ENCODE measurements at regions not wholly inside any gene's neighbourhood (a gene's known extent, or its start where the extent isn't known, plus 50 kb on each side); places are given as distances from the start of the nearest gene placed in this dataset.

DNA sequence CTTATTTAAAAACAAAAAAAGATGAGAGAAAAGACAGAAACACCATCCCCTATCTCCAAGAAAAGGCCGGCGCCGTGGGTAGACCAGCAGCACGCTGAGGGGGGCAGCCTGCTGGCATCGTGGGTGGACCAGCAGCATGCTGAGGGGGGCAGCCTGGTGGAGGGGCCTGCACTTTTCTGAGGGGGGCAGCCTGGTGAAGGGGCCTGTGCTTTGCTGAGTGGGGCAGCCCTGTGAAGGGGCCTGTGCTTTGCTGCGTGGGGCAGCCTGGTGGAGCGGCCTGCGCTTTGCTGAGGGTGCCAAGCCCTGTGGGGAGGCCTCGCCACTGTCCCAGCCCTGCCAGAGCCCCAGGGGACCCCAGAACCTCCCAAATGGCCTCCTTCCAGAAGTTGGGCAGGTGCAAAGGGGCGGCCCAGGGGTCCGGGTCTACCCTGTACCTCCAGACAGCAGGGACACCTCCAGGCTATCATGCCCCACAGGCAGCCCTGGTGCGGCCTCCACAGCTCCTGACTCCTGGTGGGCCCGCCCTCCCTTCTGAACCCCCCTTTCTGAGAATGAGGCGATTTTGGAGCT is 1185.7 kb downstream of the BRD1 start (continued):
- TF ChIP-seq, protein P1, sequence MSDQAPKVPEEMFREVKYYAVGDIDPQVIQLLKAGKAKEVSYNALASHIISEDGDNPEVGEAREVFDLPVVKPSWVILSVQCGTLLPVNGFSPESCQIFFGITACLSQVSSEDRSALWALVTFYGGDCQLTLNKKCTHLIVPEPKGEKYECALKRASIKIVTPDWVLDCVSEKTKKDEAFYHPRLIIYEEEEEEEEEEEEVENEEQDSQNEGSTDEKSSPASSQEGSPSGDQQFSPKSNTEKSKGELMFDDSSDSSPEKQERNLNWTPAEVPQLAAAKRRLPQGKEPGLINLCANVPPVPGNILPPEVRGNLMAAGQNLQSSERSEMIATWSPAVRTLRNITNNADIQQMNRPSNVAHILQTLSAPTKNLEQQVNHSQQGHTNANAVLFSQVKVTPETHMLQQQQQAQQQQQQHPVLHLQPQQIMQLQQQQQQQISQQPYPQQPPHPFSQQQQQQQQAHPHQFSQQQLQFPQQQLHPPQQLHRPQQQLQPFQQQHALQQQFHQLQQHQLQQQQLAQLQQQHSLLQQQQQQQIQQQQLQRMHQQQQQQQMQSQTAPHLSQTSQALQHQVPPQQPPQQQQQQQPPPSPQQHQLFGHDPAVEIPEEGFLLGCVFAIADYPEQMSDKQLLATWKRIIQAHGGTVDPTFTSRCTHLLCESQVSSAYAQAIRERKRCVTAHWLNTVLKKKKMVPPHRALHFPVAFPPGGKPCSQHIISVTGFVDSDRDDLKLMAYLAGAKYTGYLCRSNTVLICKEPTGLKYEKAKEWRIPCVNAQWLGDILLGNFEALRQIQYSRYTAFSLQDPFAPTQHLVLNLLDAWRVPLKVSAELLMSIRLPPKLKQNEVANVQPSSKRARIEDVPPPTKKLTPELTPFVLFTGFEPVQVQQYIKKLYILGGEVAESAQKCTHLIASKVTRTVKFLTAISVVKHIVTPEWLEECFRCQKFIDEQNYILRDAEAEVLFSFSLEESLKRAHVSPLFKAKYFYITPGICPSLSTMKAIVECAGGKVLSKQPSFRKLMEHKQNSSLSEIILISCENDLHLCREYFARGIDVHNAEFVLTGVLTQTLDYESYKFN (CRISPR knock-in tag; conservative IDR thresholded peaks at IDR 0.05) = no peak

DNA sequence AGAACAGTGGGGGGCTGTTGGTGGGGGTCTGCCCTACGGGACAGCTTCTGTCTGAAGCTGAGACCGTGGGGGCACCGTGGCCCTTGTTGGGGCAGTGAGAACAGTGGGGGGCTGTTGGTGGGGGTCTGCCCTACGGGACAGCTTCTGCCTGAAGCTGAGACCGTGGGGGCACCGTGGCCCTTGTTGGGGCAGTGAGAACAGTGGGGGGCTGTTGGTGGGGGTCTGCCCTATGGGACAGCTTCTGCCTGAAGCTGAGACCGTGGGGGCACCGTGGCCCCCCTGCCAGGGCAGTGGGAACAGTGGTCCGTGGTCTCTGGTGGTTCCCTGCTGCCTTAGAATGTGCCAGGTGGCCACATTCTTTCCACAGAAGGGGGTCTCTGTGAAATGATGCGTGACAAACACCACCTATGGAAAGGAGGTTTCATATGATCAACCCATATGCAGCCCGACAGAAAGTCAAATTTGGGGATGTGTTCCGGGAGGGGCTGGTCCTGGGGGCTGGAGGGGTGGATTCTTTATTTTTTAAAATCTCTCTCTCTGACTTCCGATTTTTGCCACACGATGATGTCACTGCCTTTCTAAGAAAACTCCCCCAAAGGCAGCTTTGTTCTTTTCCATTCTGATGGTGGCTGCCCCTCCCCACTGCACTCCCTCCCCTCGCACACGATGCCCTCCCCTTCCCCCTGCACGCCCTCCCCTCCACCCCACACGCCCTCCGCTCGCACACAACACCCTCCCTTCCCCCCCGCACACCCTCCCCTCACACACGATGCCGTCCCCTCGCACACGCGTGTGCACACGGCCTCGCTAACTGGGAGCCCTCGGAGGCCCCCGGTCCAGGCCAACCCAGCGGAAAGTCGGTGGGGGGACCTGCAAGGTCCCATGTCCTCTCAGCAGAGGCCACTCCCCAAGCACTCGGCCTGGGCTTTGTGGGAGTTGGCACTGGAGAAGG is 1186.5 kb downstream of the BRD1 start:
- ChIA-PET POLR2A (no interaction called here), CTCF (ENCODE audit: low intra/inter-chr PET ratio, low total read pairs) (no interaction called here)
- no peak for DNase-seq (ENCODE audit: low spot score)
- ATAC-seq = no peak
- BruUV-seq (replicated peaks) = no TSS peak
- FAIRE-seq = no peak
- no peaks in the 10 kb centered on the region for H4K20me1 ChIP-seq (ENCODE audit: insufficient read depth, low read length)
- H3K4me3 ChIP-seq (replicated peaks in 1 of 3; ENCODE audit: insufficient read depth in 1 of 3, low read depth in 2 of 3, low read length in 3 of 3) = no peak overlapping the region
- H3K36me3 ChIP-seq (replicated peaks in 1 of 2; ENCODE audit: control insufficient read depth in 1 of 2, insufficient read depth in 2 of 2, low read length in 2 of 2) = no peaks in the 10 kb centered on the region
- H3K4me1 ChIP-seq (ENCODE audit: insufficient read depth, low read length) = 0 out of 2 replicates have a peak, but pooled peaks cover 5% of the 10 kb centered on the region
- H3K27ac ChIP-seq (ENCODE audit: extremely low read length, insufficient read depth, low read length) = no peak overlapping the region
- H3K79me2 ChIP-seq (ENCODE audit: insufficient read depth, low read length) = no peaks in the 10 kb centered on the region
- H3K9ac ChIP-seq (ENCODE audit: insufficient read depth, low read depth, low read length) = no peak overlapping the region
- intact Hi-C loops (cut with micrococcal nuclease; ENCODE audit: unreplicated experiment) = no loop called here
- 53% methylated on average over 27 of the region's 33 CpGs for WGBS (ENCODE audit: low lambda C conversion rate)
- H3K4me2 ChIP-seq (ENCODE audit: low read depth, low read length) = no peak overlapping the region
- in situ Hi-C loops (cut with HindIII; ENCODE audit: extremely low pct_ligation_motif_present, low pct_unique_long_range_greater_than_20kb) = no loop called here
- no peaks in the 10 kb centered on the region for H3K9me3 ChIP-seq (ENCODE audit: low read length)
- no peak overlapping the region for H2AFZ ChIP-seq (ENCODE audit: low read length)
- H3K27me3 ChIP-seq (ENCODE audit: control insufficient read depth in 1 of 2, insufficient read depth in 2 of 2, low read length in 2 of 2) = peaks cover 4 to 13% of the 10 kb centered on the region in 2 experiments; a peak in 3 of 5 replicates
- TF ChIP-seq TEAD3 (CRISPR knock-in tag; optimal IDR thresholded peaks at IDR 0.05; ENCODE audit: borderline replicate concordance) = no peak
- no peak for TF ChIP-seq MIER3 (CRISPR knock-in tag; IDR thresholded peaks at IDR 0.05; ENCODE audit: borderline replicate concordance)
- no peak for TF ChIP-seq ZNF720 (CRISPR knock-in tag; IDR thresholded peaks at IDR 0.05)
- no peak for TF ChIP-seq HMG20B (CRISPR knock-in tag; conservative IDR thresholded peaks at IDR 0.05)
- no peak for TF ChIP-seq ZNF670 (CRISPR knock-in tag; IDR thresholded peaks at IDR 0.05; ENCODE audit: borderline replicate concordance)
- TF ChIP-seq TBX3 (IDR thresholded peaks at IDR 0.05; ENCODE audit: borderline replicate concordance) = no peak
- no peak for TF ChIP-seq KMT2A (CRISPR knock-in tag; IDR thresholded peaks at IDR 0.05)
- TF ChIP-seq KLF9 (CRISPR knock-in tag; IDR thresholded peaks at IDR 0.05; ENCODE audit: low read depth) = no peak
- no peak for TF ChIP-seq ARID2 (CRISPR knock-in tag; IDR thresholded peaks at IDR 0.05; ENCODE audit: borderline replicate concordance)
- TF ChIP-seq, protein P2, sequence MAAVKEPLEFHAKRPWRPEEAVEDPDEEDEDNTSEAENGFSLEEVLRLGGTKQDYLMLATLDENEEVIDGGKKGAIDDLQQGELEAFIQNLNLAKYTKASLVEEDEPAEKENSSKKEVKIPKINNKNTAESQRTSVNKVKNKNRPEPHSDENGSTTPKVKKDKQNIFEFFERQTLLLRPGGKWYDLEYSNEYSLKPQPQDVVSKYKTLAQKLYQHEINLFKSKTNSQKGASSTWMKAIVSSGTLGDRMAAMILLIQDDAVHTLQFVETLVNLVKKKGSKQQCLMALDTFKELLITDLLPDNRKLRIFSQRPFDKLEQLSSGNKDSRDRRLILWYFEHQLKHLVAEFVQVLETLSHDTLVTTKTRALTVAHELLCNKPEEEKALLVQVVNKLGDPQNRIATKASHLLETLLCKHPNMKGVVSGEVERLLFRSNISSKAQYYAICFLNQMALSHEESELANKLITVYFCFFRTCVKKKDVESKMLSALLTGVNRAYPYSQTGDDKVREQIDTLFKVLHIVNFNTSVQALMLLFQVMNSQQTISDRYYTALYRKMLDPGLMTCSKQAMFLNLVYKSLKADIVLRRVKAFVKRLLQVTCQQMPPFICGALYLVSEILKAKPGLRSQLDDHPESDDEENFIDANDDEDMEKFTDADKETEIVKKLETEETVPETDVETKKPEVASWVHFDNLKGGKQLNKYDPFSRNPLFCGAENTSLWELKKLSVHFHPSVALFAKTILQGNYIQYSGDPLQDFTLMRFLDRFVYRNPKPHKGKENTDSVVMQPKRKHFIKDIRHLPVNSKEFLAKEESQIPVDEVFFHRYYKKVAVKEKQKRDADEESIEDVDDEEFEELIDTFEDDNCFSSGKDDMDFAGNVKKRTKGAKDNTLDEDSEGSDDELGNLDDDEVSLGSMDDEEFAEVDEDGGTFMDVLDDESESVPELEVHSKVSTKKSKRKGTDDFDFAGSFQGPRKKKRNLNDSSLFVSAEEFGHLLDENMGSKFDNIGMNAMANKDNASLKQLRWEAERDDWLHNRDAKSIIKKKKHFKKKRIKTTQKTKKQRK (IDR thresholded peaks at IDR 0.05; ENCODE audit: low read length) = no peak
- no peak for TF ChIP-seq ETV5 (CRISPR knock-in tag; IDR thresholded peaks at IDR 0.05; ENCODE audit: borderline replicate concordance)
- no peak for TF ChIP-seq ZNF282 (IDR thresholded peaks at IDR 0.05; ENCODE audit: partially characterized antibody)

All from HepG2 (cell line).